DND-41 (cell line): ENCODE measurements at regions not wholly inside any gene's neighbourhood (a gene's known extent, or its start where the extent isn't known, plus 50 kb on each side); places are given as distances from the start of the nearest gene placed in this dataset.

Experiments used
- CTCF ChIP-seq: IDR thresholded peaks from 2 replicates; pipeline ENCODE4 v1.5.1; 2012; ENCODE audit warnings: borderline replicate concordance, low read length, moderate library complexity, mild to moderate bottlenecking; ENCODE audit not compliant: poor library complexity, severe bottlenecking; ENCODE audit errors: extremely low read depth
- EZH2 ChIP-seq: IDR thresholded peaks from 3 replicates; pipeline ENCODE4 v1.6.1; 2012; ENCODE audit warnings: borderline replicate concordance, low read depth, mild to moderate bottlenecking, moderate library complexity, low read length, inconsistent platforms; ENCODE audit not compliant: severe bottlenecking

- no peak for TF ChIP-seq EZH2
- TF ChIP-seq CTCF = no peak
These were observed 108.2 kb downstream of the HTR1A start for GRCh38 chr5:63854076-63854475.
